ENCODE measurements at regions not wholly inside any gene's neighbourhood (a gene's known extent, or its start where the extent isn't known, plus 50 kb on each side); places are given as distances from the start of the nearest gene placed in this dataset.

DNA sequence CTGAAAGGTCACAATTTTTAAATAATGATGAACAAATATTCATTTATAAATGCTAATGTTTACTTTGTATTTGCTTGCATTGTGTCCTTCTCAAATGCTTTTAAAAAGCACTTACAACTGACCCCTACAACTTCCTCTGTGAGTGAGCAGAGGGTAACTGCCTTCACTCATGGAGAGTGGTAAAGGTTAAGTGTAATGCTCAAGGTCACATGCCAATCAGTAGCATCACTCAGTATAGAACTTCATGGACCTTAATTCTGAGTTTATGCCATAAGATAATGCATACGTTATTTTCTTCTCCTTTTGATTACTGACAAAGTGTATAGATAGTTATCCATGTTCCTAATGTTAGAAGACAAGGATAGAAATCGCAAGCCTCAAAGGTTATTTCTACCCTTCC lies 91.8 kb upstream of the SERTAD2 start:
- TF ChIP-seq RAD21 (IDR thresholded peaks at IDR 0.05 in 1 of 2, conservative IDR thresholded peaks at IDR 0.05 in 1 of 2; ENCODE audit: low read depth in 2 of 2, low read length in 2 of 2) = no peak
- no peak for TF ChIP-seq SP2 (IDR thresholded peaks at IDR 0.05; ENCODE audit: low read length)
- no peak for TF ChIP-seq JUN (IDR thresholded peaks at IDR 0.05; ENCODE audit: low read depth, low read length)
- TF ChIP-seq KDM4A (IDR thresholded peaks at IDR 0.05; ENCODE audit: low read depth, low read length, severe bottlenecking) = no peak
- Histone ChIP-seq H4K8ac (ENCODE audit: extremely low read depth, insufficient read depth, low read length) (no peak overlapping the region), H4K20me1 (replicated peaks in 1 of 2; ENCODE audit: control insufficient read depth in 1 of 2, insufficient read depth in 2 of 2, low read length in 2 of 2) (no peaks in the 10 kb centered on the region), H3K4me2 (ENCODE audit: insufficient read depth in 1 of 2, low read depth in 2 of 2, low read length in 2 of 2) (no peak overlapping the region), H2AK5ac (ENCODE audit: low read depth, low read length) (no peak overlapping the region), H3K23me2 (ENCODE audit: low read depth, low read length) (peaks cover 6% of the 10 kb centered on the region; the same call in 1 of the 2 replicates), H3K23ac (ENCODE audit: insufficient read length) (no peak overlapping the region), H2BK12ac (ENCODE audit: low read depth, low read length) (no peak overlapping the region), H3K9me3 (ENCODE audit: insufficient read depth in 2 of 2, low read depth in 1 of 2, low read length in 1 of 2) (no peaks in the 10 kb centered on the region), H2AFZ (ENCODE audit: low read length) (no peak overlapping the region), H3K56ac (replicated peaks; ENCODE audit: insufficient read length, low read depth, low read length) (no peak overlapping the region), H3K79me1 (ENCODE audit: low read depth, low read length) (no peaks in the 10 kb centered on the region), H3K4me3 (ENCODE audit: extremely low read depth in 1 of 4, insufficient read depth in 2 of 4, low read depth in 3 of 4, low read length in 4 of 4) (no peak overlapping the region), H4K91ac (replicated peaks; ENCODE audit: insufficient read length, low read length) (no peak overlapping the region), H3K4me1 (replicated peaks in 1 of 4; ENCODE audit: control insufficient read depth in 3 of 4, insufficient read depth in 4 of 4, low read length in 3 of 4) (no peaks in the 10 kb centered on the region; a peak in 2 of 7 replicates), H3K27me3 (replicated peaks in 1 of 4; ENCODE audit: control insufficient read depth in 3 of 4, extremely low read depth in 1 of 4, insufficient read depth in 3 of 4, low read length in 3 of 4) (peaks cover 0 to 2% (median 0%) of the 10 kb centered on the region in 4 experiments; a peak in 2 of 7 replicates), H3K27ac (ENCODE audit: low read depth, low read length) (no peak overlapping the region), H3K9ac (replicated peaks in 1 of 4; ENCODE audit: extremely low read depth in 1 of 4, low read depth in 3 of 4, low read length in 3 of 4) (no peak overlapping the region), H2BK120ac (replicated peaks; ENCODE audit: low read depth, low read length) (no peak overlapping the region), H2BK20ac (ENCODE audit: low read length) (no peak overlapping the region), H3K4ac (replicated peaks; ENCODE audit: insufficient read length, low read depth, low read length) (no peak overlapping the region), H2BK15ac (ENCODE audit: low read length) (no peak overlapping the region), H3K14ac (ENCODE audit: insufficient read length) (no peak overlapping the region), H2BK5ac (ENCODE audit: low read depth, low read length) (no peak overlapping the region), H3K36me3 (ENCODE audit: control insufficient read depth in 2 of 4, insufficient read depth in 4 of 4, low read length in 3 of 4) (no peaks in the 10 kb centered on the region), H4K5ac (ENCODE audit: insufficient read length, low read depth, low read length) (no peak overlapping the region), H3K18ac (ENCODE audit: extremely low read depth, low read length) (no peak overlapping the region), H3K79me2 (ENCODE audit: control insufficient read depth in 1 of 2, insufficient read depth in 2 of 2, low read length in 2 of 2) (no peaks in the 10 kb centered on the region)
- FAIRE-seq = no peak
- POLR2A ChIA-PET (ENCODE audit: partially characterized antibody) = no interaction called here
- DNase-seq (ENCODE audit: low read depth in 1 of 2, low spot score in 2 of 2) = no peak
- CTCF ChIA-PET (ENCODE audit: partially characterized antibody) = no interaction called here
- WGBS, 2 experiments (ENCODE audit: extremely low coverage in 1 of 2, insufficient coverage in 1 of 2, insufficient read length in 1 of 2, insufficient replicate concordance in 2 of 2, low coverage in 1 of 2, low lambda C conversion rate in 2 of 2, missing lambda C conversion rate in 1 of 2) = 86% methylated on average over 2 of the region's 2 CpGs; no CpG with 5 or more reads in 1 of the 2 experiments

Measured in H1 (cell line).